Endothelial cell of umbilical vein (primary cell): ENCODE measurements at regions not wholly inside any gene's neighbourhood (a gene's known extent, or its start where the extent isn't known, plus 50 kb on each side); places are given as distances from the start of the nearest gene placed in this dataset.

Experiments
- BruUV-seq: library from RNA; stranded (reverse); fragments of 400-500 nt; replicated peaks from 2 replicates; lab custom pipeline; 2021; lab: Mats Ljungman, UMichigan
- CTCF ChIA-PET: fragments of 300-600, 350-600 bp; sonication (Branson Sonifier 250); formaldehyde crosslinking; loops from one replicate; lab custom pipeline; 2021; ENCODE audit warnings: antibody characterized with exemption, inconsistent platforms; lab: Charles Lee
- POLR2A ChIA-PET: fragments of 300-600, 350-600 bp; sonication (Branson Sonifier 250); formaldehyde crosslinking; loops from one replicate; lab custom pipeline; 2021; ENCODE audit warnings: antibody characterized with exemption, inconsistent platforms; lab: Charles Lee
- DNase-seq: peaks from one replicate; pipeline ENCODE4 v3.0.0-alpha.2; 2011; ENCODE audit warnings: low read depth, low spot score
- FAIRE-seq: peaks from 2 replicates; lab custom pipeline; 2011; peaks lifted over from hg19 to GRCh38; lab: Jason Lieb, UNC
- H2AFZ ChIP-seq: 2 replicates; pipeline ENCODE4 v1.6.0; 2012; ENCODE audit warnings: low read depth, low read length, control low read depth, inconsistent platforms
- H3K27ac ChIP-seq: 2 replicates; pipeline ENCODE4 v1.5.1; 2011; ENCODE audit warnings: low read depth, mild to moderate bottlenecking, control low read depth, low read length, moderate library complexity; ENCODE audit not compliant: insufficient read depth
- H3K27me3 ChIP-seq, 2 experiments: 2 replicates each; pipeline versions ENCODE4 v1.6.0 to v1.6.1; 2011; ENCODE audit warnings: low read length in 2 of 2, mixed read lengths in 1 of 2; ENCODE audit not compliant: control insufficient read depth in 2 of 2, insufficient read depth in 2 of 2
- H3K36me3 ChIP-seq, 2 experiments: 2 replicates in 1 of 2; 3 replicates in 1 of 2; pipeline ENCODE4 v1.5.1; 2011; ENCODE audit warnings: low read length in 2 of 2, mild to moderate bottlenecking in 1 of 2, moderate library complexity in 1 of 2; ENCODE audit not compliant: control insufficient read depth in 2 of 2, insufficient read depth in 2 of 2; ENCODE audit errors: extremely low read depth in 1 of 2
- H3K4me1 ChIP-seq: 3 replicates; pipeline ENCODE4 v1.5.1; 2011; ENCODE audit warnings: mild to moderate bottlenecking, low read length; ENCODE audit not compliant: control insufficient read depth, insufficient read depth; ENCODE audit errors: extremely low read depth
- H3K4me2 ChIP-seq: 2 replicates; pipeline ENCODE4 v1.6.1; 2011; ENCODE audit warnings: low read length, control low read depth, mixed read lengths; ENCODE audit not compliant: insufficient read depth
- H3K4me3 ChIP-seq, 3 experiments: fragments of 200-600 bp in 1 of 3; sonication (generic), shearing (Covaris generic) in 1 of 3; replicated peaks in 1 of 3; 2 replicates each; pipeline ENCODE4 v1.5.1; 2011 to 2016; ENCODE audit warnings: control low read depth in 3 of 3, low read length in 3 of 3, mild to moderate bottlenecking in 2 of 3, inconsistent platforms in 1 of 3, low read depth in 1 of 3, moderate library complexity in 1 of 3; ENCODE audit not compliant: insufficient read depth in 1 of 3
- H3K79me2 ChIP-seq: 2 replicates; pipeline ENCODE4 v1.6.0; 2012; ENCODE audit warnings: low read length, inconsistent platforms; ENCODE audit not compliant: control insufficient read depth, insufficient read depth
- H3K9ac ChIP-seq: replicated peaks from 2 replicates; pipeline ENCODE3; 2011; ENCODE audit warnings: low read length, control low read depth; ENCODE audit not compliant: insufficient read depth; ENCODE audit errors: extremely low read depth
- H3K9me1 ChIP-seq: replicated peaks from 3 replicates; pipeline ENCODE4 v1.6.0; 2011; ENCODE audit warnings: mild to moderate bottlenecking, low read length; ENCODE audit not compliant: control insufficient read depth, insufficient read depth; ENCODE audit errors: extremely low read depth
- H3K9me3 ChIP-seq: replicated peaks from 2 replicates; pipeline ENCODE4 v1.5.1; 2012; ENCODE audit warnings: low read length, inconsistent platforms; ENCODE audit not compliant: control insufficient read depth, insufficient read depth
- H4K20me1 ChIP-seq: replicated peaks from 2 replicates; pipeline ENCODE3; 2011; ENCODE audit warnings: mild to moderate bottlenecking, low read length; ENCODE audit not compliant: control insufficient read depth, insufficient read depth; ENCODE audit errors: extremely low read depth
- CTCF ChIP-seq, 2 donors: IDR thresholded peaks; 1 replicate in 1 of 2; 2 replicates in 1 of 2; pipeline ENCODE4 v1.5.1; 2011; ENCODE audit warnings: low read length in 2 of 2, mild to moderate bottlenecking in 2 of 2, moderate library complexity in 2 of 2, control low read depth in 1 of 2, inconsistent platforms in 1 of 2, low read depth in 1 of 2; ENCODE audit not compliant: insufficient read depth in 1 of 2; ENCODE audit errors: extremely low read depth in 1 of 2
- EZH2 ChIP-seq: IDR thresholded peaks from 2 replicates; pipeline ENCODE4 v1.6.1; 2012; ENCODE audit warnings: borderline replicate concordance, low read depth, mild to moderate bottlenecking, moderate library complexity, low read length, inconsistent platforms; ENCODE audit not compliant: severe bottlenecking
- FOS ChIP-seq: IDR thresholded peaks from 2 replicates; pipeline ENCODE4 v1.6.1; 2011; ENCODE audit warnings: mild to moderate bottlenecking, low read length, moderate library complexity, borderline replicate concordance; ENCODE audit not compliant: insufficient read depth
- GATA2 ChIP-seq: IDR thresholded peaks from 2 replicates; pipeline ENCODE4 v1.7.0; 2011; ENCODE audit warnings: low read depth, mild to moderate bottlenecking, moderate library complexity, mixed read lengths, low read length; ENCODE audit not compliant: insufficient read length, insufficient read depth
- JUN ChIP-seq: IDR thresholded peaks from 2 replicates; pipeline ENCODE4 v1.6.1; 2011; ENCODE audit warnings: borderline replicate concordance, low read depth; ENCODE audit not compliant: insufficient read length, insufficient read depth
- MAX ChIP-seq: IDR thresholded peaks from 2 replicates; pipeline ENCODE4 v1.6.1; 2011; ENCODE audit not compliant: insufficient read depth, insufficient read length
- MYC ChIP-seq: IDR thresholded peaks from one replicate; pipeline ENCODE4 v1.6.1; 2011; ENCODE audit warnings: mild to moderate bottlenecking, low read depth, low read length
- POLR2A ChIP-seq: IDR thresholded peaks from 2 replicates; pipeline ENCODE4 v1.6.1; 2012; ENCODE audit warnings: low read depth, mild to moderate bottlenecking, control low read depth, low read length
- POLR2AphosphoS5 ChIP-seq: IDR thresholded peaks from 2 replicates; pipeline ENCODE4 v1.6.1; 2012; ENCODE audit warnings: low read depth, mild to moderate bottlenecking, control low read depth, low read length, moderate library complexity; ENCODE audit not compliant: insufficient read depth
- dilution Hi-C: fragments of 300-500 bp; cut with MboI; formaldehyde crosslinking; loops from one replicate; pipeline ENCODE4 v1.15.0; 2019; ENCODE audit warnings: low sequenced_read_pairs; ENCODE audit not compliant: extremely low pct_ligation_motif_present
- intact Hi-C: fragments of 100-400 bp; cut with micrococcal nuclease; formaldehyde crosslinking; loops from one replicate; pipeline ENCODE4 v1.10.0; 2022

- no peaks in the 10 kb centered on the region for H3K36me3 ChIP-seq
- dilution Hi-C loops, result no loop called here
- H3K4me2 ChIP-seq, result no peak overlapping the region
- H3K4me3 ChIP-seq, result no peak overlapping the region
- H3K4me1 ChIP-seq, result no peaks in the 10 kb centered on the region
- no peak for FAIRE-seq
- no peaks in the 10 kb centered on the region for H3K27me3 ChIP-seq
- H3K79me2 ChIP-seq, result no peaks in the 10 kb centered on the region
- no peak for TF ChIP-seq MAX
- TF ChIP-seq CTCF (IDR thresholded peaks at IDR 0.05; ENCODE audit: extremely low read depth in 1 of 2, insufficient read depth in 1 of 2, low read depth in 1 of 2, low read length in 2 of 2), result no peak
- no peak for TF ChIP-seq MYC
- TF ChIP-seq POLR2A, result no peak
- no peak for TF ChIP-seq EZH2
- no peak for TF ChIP-seq FOS
- no TSS peak for BruUV-seq
- H3K9ac ChIP-seq, result no peak overlapping the region
- ChIA-PET POLR2A (no interaction called here), CTCF (interaction anchor here (0.6 kb wide), 1 partner anchor 159 kb away, joined by 3 read pairs; no protein-coding TSS in a partner anchor)
- no peak overlapping the region for H2AFZ ChIP-seq
- no peaks in the 10 kb centered on the region for H3K9me1 ChIP-seq
- no peaks in the 10 kb centered on the region for H3K9me3 ChIP-seq
- no peak for DNase-seq
- no peak overlapping the region for H3K27ac ChIP-seq
- intact Hi-C loops, result no loop called here
- no peaks in the 10 kb centered on the region for H4K20me1 ChIP-seq
Observed at GRCh38 chr1:239758756-239759155, 332.9 kb upstream of the FMN2 start.

- Histone ChIP-seq H3K9me3 (peaks cover 2% of the 10 kb centered on the region), H3K9me1 (no peaks in the 10 kb centered on the region), H3K27me3 (no peaks in the 10 kb centered on the region), H3K79me2 (no peaks in the 10 kb centered on the region), H3K4me1 (no peaks in the 10 kb centered on the region), H4K20me1 (no peaks in the 10 kb centered on the region), H3K9ac (no peak overlapping the region), H3K4me2 (no peak overlapping the region), H3K27ac (no peak overlapping the region), H3K4me3 (no peak overlapping the region), H2AFZ (no peak overlapping the region), H3K36me3 (no peaks in the 10 kb centered on the region)
- DNase-seq (no peak), FAIRE-seq (no peak)
- dilution Hi-C loops, result no loop called here
- BruUV-seq, result no TSS peak
- TF ChIP-seq CTCF (IDR thresholded peaks at IDR 0.05; ENCODE audit: extremely low read depth in 1 of 2, insufficient read depth in 1 of 2, low read depth in 1 of 2, low read length in 2 of 2) (no peak), JUN (no peak), GATA2 (no peak), MYC (no peak), POLR2AphosphoS5 (no peak), POLR2A (no peak), MAX (no peak), EZH2 (no peak), FOS (no peak)
- ChIA-PET POLR2A (no interaction called here), CTCF (no interaction called here)
- intact Hi-C loops, result no loop called here
Observed at GRCh38 chr1:239761509-239761908, 330.2 kb upstream of the FMN2 start.
